ELF-1 (cell line): ENCODE measurements at regions not wholly inside any gene's neighbourhood (a gene's known extent, or its start where the extent isn't known, plus 50 kb on each side); places are given as distances from the start of the nearest gene placed in this dataset.

Experiments used
- DNase-seq: peaks from one replicate; pipeline ENCODE4 v3.0.0-alpha.2; 2016; ENCODE audit warnings: low read depth, low spot score

GRCh38 chr6:167769408-167770190, 57.1 kb upstream of the AFDN start:
- DNase-seq: no peak

GRCh38 chr6:167770291-167770955, 56.3 kb upstream of the AFDN start:
- no peak for DNase-seq

GRCh38 chr6:167774881-167775280, 51.8 kb upstream of the AFDN start:
- no peak for DNase-seq

- DNase-seq: no peak
Observed at GRCh38 chr6:167776906-167777627, 49.6 kb upstream of the AFDN start.
